22Rv1 (cell line): ENCODE measurements at regions not wholly inside any gene's neighbourhood (a gene's known extent, or its start where the extent isn't known, plus 50 kb on each side); places are given as distances from the start of the nearest gene placed in this dataset.

Experiments
- ZFX ChIP-seq: fragments of 450-650 bp; IDR thresholded peaks from 2 replicates; pipeline ENCODE4 v1.6.1; 2017; ENCODE audit warnings: antibody characterized with exemption, borderline replicate concordance
- TF ChIP-seq, protein P1 (sequence below): fragments of 450-650 bp; IDR thresholded peaks from 2 replicates; pipeline ENCODE4 v1.5.1; 2017; ENCODE audit warnings: mild to moderate bottlenecking

DNA sequence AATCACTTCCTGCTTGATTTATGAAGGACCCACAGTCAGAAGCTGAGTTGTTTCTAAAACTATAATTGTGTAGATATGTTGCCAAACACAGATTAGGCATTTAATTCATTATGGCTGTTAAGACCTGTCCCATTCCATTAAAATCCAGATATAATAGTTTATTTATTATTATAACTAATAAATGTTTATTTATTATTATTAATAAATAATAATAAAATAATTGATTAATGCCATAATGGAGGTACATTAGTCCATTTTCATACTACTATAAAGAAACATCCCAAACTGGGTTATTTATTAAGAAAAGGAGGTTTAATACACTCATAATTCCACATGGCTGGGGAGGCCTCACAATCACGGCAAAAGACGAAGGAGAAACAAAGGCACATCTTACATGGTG, 1240.9 kb downstream of the CDH11 start:
- TF ChIP-seq, protein P1, sequence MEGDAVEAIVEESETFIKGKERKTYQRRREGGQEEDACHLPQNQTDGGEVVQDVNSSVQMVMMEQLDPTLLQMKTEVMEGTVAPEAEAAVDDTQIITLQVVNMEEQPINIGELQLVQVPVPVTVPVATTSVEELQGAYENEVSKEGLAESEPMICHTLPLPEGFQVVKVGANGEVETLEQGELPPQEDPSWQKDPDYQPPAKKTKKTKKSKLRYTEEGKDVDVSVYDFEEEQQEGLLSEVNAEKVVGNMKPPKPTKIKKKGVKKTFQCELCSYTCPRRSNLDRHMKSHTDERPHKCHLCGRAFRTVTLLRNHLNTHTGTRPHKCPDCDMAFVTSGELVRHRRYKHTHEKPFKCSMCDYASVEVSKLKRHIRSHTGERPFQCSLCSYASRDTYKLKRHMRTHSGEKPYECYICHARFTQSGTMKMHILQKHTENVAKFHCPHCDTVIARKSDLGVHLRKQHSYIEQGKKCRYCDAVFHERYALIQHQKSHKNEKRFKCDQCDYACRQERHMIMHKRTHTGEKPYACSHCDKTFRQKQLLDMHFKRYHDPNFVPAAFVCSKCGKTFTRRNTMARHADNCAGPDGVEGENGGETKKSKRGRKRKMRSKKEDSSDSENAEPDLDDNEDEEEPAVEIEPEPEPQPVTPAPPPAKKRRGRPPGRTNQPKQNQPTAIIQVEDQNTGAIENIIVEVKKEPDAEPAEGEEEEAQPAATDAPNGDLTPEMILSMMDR = no peak
- TF ChIP-seq ZFX = no peak
